NCI-H187 (cell line): ENCODE measurements at regions not wholly inside any gene's neighbourhood (a gene's known extent, or its start where the extent isn't known, plus 50 kb on each side); places are given as distances from the start of the nearest gene placed in this dataset.
"Not testable (repeated sequence)": the region's sequence is repeated elsewhere in the genome, so short reads cannot be mapped to it uniquely, and the experiment has no call there.

Experiments
- DNase-seq, 2 experiments: peaks; one replicate each; lab custom pipeline; 2025; lab: John Stamatoyannopoulos, UW

DNA sequence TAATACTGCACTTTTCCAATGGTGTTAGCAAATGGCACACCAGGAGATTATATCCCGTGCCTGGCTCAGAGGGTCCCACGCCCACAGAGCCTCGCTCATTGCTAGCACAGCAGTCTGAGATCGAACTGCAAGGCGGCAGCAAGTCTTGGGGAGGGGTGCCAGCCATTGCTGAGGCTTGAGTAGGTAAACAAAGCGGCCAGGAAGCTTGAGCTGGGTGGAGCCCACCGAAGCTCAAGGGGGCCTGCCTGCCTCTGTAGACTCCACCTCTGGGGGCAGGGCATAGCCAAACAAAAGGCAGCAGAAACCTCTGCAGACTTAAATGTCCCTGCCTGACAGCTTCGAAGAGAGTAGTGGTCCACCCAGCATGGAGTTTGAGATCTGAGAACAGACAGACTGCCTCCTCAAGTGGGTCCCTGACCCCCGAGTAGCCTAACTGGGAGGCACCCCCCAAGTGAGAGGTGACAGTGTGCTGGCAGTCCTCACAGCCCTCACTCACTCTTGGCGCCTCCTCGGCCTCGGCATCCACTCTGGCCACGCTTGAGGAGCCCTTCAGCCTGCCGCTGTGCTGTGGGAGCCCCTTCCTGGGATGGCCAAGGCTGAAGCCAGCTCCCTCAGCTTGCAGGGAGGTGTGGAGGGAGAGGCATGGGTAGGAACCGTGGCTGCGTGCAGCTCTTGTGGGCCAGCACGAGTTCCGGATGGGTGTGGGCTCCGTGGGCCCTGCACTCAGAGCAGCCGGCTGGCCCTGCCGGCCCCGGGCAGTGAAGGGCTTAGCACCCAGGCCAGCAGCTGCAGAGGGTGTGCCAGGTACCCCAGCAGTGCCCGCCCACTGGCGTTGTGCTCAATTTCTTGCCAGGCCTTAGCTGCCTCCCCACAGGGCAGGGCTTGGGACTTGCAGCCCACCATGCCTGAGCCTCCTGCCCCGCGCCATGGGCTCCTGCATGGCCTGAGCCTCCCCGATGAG is 188.0 kb downstream of the MMUT start:
- DNase-seq: not testable (repeated sequence)

DNA sequence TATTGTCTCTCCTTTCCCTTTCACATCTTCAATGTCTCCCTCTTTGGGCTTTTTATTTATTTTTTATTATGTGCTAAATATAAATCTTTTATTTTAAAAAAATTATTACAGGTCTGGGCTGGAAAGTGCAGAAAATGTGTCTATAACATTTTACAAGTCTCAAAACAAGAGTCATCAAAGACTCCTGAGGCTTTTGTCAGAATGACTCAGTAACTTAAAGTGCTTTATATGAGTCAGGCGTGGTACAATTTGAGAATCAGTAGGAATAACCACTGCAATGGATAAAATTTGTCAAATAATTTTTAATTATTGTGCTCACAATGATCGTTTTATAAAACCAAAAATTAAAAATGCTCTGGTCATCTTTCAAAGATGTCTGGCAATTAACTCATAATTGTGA is 193.9 kb downstream of the MMUT start:
- no peak for DNase-seq

DNA sequence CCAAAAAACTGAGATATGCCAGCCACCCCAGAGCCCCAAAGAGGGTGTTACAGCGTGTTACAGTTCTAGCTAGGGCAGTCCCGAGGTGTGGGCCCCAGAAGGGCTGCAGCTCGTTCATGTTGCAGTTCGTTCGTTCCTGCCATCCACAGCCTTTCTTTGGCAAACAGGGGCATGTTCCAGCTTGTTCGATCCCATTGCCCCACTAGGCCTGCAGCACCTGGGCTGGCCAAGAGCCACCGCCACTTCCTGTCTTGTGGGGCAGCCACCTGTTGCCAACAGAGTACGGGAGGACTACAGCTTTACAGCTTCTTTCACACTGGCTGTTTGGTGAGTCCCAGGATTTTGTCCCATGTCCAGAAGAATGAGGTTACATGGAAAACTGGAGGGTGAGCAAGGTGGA is 198.1 kb downstream of the MMUT start:
- DNase-seq: no peak

DNA sequence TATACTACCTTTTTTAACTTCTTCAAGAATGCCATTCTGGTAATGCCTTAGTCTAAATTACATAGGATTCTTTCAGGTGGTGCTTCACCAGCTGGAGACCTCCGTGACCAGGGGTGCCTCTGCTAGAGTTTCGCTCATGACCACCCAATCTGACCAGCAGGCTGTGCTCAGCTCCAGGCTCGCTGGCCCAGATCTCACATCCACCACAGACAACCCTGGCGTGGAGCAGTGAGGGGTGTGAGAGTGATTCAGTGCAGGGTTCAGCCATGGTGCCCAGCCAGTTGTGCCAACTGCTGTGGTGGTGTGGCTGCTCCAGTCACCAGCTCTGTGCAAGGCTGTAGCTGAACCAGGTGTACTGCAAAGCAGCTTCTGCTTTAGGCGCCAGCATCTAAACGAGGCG is 198.6 kb downstream of the MMUT start:
- DNase-seq: no peak

DNA sequence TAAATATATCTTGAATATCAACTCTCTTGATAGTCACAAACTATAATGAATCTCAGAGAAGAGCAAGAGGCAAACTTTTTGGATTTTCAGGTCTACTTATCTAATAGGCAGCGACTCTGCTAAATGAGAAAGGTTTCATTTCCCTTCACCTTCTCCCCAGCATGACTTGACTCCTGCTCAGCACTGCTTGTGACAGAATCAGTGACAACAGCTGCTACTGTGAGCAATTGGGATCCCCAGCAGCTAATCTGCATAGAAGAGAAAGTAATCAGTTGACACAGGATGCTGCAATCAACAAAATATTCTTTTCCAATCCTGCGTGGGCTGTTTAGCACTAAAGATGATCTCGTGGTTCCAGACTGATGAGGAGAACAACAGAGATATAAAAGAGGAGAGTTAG is 205.5 kb downstream of the MMUT start:
- no peak for DNase-seq

DNA sequence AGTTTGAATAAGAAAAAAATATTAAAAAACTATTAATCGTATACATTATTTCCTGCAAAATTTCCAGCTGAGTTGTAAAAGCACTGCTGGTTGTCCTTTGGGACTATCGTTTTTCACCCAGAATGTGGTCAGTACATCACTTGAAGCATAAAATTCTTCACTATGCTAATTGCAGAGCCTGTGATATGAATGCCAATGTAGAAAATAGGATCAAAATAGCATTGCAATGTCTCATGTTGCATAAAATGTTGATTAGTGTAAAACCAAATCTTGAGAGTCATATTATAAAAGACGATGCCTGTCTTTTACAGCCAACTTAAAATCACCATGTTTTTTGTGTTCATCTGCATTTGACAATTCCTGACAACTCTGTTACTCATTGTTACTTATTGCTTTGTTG is 207.7 kb downstream of the MMUT start:
- DNase-seq: no peak

DNA sequence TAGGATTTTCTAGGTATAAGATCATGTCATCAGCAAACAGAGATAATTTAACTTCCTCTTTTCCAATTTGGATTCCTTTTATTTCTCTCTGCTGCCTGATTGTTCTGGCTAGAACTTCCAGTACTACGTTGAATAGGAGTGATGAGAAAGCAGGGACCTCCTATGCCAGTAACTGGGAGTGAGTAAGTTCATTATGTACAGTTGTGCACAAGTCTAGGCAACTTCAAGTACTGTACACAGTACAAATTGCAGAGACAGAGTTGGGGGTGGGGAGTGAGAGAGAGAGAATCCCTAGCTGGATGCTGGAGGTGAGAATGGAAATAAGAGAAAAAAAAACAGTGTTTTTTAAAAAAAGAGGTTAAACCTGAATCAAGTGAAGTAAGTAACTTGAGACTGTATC is 210.2 kb downstream of the MMUT start:
- no peak for DNase-seq

DNA sequence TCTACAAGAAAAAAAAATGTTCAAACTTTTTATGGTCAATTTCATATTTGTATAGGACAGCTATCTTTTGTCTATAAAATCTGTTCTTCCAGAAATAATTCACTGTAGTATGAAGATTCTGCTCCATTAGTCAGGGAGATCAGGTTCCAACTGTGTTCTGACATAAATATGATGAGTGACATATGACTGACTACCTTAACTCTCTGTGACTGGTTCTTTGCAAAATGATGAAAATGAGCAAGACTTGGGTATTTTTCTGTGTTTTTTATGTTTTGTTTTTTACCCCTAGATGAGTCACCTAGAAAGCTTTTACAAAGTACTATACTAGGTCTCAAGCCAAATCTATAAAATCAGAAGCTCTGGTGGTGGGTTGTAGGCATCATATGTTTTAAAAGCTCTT is 229.6 kb downstream of the MMUT start:
- no peak for DNase-seq

DNA sequence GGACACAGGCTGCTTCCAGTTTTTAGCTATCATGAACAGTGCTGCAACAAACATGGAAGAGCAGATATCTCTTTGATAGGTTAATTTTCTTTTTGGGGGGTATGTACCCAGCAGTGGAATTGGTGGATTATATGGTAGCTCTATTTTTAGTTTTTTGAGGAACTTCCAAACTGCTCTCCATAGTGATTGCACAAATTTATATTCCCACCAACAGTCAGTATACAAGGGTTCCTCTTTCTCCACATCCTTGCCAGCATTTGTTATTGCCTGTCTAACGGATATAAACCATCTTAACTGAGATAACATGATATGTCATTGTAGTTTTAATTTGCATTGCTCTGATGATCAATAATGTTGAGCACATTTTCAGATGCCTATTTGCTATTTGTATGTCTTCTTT is 237.6 kb downstream of the MMUT start:
- DNase-seq: no peak

DNA sequence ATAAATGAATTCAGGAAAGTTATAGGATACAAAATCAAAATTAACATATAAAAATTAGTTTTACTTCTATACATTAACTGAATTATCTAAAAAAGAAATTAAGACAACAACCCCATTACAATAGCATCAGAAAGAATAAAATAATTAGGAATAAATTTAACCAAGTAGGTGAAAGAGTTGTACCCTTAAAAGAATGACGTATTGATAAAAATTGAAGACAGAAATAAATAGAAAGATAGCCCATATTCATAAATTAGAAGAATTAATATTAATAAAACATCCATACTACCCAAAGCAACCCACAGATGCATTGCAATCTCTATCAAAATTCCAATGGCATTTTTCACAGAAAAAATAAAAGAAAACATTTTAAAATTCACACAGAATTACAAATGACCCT is 242.8 kb downstream of the MMUT start:
- DNase-seq: no peak

DNA sequence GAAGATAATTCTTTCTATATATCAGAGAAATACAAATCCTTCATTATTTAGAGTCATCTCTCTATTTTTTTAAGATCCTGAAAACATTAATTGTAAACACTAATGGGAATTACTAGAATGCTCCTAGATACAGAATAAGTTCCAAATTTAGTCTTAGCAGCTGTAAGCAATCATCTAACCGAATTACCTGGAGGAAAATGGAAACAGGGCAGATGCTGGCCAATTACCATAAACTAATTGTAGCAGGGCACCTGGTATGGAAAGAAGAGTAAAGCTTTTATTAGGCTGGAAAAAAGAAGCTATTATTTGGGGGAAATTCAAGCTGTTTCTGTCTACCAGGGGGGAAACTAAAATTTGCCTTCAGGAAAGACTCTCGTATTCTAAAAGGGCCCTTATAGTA is 257.5 kb downstream of the MMUT start:
- DNase-seq: no peak

DNA sequence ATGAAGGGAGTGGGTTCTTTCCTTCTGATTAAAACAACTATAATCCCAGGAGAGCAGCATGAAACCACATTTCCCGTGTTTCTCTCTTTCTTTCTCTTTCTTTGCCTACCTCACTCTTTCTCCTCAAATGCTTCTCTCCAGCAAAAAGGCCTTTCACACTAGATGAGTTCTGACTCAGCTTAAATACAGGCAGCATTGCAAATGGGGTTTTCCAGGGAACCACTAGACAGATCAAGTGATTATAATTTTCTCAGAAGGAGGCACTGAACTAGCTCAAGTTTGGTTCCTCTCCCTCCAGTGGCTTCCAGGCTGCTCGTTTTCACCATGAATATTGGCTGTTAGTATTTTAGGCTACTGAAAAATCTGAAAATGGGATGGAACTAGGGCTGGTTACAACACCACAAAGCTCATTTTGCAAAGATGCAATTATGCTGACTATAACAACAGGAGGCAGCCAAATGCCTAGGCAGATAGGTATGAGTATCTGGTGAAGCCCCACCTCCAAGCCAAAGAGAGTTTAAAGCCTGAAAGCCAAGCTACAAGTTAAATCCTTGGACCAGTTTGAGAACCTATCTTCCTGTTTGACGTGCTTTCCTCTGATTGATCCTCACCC is 260.0 kb downstream of the MMUT start:
- DNase-seq: no peak

DNA sequence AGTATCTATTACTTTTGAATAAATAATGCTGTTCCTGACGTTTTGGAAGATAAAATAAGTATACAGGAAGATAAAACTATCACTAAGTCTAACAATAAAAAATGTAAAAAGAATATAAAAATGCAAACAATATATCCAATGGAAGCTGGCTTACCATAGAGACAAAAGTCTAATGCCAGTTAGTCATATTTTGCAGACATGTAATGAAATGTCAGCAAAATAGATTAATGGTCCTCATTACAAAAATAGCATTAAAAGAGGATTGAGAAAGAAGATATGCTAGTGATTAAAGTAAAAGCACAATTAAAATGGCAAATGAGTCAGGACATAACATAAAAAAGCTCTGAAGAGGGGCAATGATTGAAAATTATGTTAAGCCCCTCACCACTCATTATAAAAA is 265.0 kb downstream of the MMUT start:
- no peak for DNase-seq

DNA sequence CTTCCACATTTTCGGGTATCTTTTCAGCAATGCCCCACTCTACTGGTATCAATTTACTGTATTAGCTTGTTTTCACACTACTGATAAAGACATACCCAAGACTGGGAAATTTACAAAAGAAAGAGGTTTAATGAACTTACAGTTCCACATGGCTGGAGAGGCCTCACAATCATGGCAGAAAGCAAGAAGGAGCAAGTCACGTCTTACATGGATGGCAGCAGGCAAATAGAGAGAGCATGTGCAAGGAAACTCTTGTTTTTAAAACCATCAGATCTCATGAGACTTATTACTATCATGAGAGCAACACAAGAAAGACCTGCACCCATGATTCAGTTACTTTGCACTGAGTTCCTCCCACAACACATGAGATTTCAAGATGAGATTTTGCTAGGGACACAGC is 300.7 kb downstream of the MMUT start:
- DNase-seq: not testable (repeated sequence)

DNA sequence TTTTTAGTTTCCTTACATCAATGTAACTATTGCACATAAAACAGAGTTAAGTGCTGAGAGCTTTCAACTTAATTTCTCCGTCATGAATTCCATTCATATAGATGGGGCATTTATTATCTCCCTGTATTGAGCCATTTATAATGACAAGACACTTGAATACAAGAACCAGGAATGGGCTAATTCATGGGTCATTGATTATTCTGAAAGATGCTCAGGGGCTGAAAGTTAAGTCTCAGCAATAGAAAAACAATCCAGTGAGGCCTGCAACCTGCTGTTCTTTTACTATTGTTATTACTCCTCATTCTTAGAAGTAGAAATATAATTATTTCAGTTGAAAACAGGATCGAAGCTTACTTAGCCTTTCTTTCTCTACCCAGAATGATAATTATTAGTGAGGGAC is 307.7 kb downstream of the MMUT start:
- no peak for DNase-seq

DNA sequence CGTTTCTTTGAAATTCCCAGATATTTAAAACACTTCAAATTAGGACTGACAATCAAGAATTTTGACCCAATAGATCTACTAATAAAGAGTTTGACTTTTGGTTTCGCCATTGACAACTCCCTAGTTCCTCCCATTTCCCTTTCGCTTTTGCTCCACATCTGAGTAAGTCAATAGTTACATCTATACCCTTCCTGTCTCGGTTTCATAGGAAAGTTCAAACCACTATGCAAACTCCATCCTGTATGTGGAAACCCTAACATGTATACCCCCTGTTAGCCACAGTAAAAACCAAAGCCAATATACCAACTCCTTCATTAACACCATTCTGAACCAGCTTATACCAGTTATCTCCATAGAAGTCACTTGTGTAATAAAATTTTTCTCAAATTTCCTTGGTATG is 311.1 kb downstream of the MMUT start:
- no peak for DNase-seq

DNA sequence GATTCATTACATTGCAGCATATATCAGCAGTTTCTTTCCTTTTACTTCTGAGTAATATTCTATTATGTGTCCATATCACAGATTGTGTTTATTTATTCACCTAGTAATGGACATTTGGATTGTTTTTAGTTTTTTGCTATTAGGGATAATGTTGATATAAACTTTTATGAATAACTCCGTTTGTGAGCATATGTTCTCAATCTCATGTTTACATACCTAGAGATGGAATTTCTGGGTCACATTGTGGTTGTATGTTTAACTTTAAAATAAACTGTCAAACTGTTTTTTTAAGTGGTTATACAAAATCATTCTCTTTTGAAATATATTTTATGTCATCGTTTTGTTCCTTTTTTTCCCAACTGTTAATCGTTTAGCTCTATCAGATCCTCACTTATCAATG is 311.6 kb downstream of the MMUT start:
- no peak for DNase-seq

DNA sequence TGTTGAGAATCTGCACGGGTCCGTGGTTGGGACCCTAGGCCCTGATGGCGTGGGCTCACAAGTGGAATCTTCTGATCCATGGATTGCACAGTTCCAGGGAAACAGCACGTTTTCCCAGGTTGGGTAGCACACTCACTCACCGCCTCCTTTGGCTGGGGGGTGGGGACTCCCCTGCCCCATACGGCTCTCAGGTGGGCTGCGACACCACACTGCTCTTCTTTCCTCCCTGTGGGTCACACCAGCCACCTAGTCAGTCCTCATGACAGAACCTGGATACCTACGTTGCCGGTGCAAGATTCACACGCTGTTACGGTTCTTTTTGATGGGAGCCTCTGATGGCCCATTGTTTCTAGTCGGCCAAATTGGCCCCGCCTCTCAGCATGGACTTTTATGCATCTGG is 312.0 kb downstream of the MMUT start:
- no peak for DNase-seq

DNA sequence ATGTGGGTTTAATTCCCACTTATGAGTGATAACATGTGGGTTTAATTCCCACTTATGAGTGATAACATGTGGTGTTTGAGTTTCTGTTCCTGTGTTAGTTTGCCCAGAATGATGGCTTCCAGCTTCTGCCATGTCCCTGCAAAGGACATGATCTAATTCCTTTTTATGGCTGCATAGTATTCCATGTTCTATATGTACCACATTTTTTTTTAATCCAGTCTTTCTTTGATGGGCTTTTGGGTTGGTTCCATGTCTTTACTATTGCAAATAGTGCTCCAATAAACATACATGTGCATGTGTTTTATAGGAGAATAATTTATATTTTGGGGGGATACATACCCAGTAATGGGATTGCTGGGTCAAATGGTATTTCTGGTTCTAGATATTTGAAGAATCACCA is 317.8 kb downstream of the MMUT start:
- DNase-seq: no peak

DNA sequence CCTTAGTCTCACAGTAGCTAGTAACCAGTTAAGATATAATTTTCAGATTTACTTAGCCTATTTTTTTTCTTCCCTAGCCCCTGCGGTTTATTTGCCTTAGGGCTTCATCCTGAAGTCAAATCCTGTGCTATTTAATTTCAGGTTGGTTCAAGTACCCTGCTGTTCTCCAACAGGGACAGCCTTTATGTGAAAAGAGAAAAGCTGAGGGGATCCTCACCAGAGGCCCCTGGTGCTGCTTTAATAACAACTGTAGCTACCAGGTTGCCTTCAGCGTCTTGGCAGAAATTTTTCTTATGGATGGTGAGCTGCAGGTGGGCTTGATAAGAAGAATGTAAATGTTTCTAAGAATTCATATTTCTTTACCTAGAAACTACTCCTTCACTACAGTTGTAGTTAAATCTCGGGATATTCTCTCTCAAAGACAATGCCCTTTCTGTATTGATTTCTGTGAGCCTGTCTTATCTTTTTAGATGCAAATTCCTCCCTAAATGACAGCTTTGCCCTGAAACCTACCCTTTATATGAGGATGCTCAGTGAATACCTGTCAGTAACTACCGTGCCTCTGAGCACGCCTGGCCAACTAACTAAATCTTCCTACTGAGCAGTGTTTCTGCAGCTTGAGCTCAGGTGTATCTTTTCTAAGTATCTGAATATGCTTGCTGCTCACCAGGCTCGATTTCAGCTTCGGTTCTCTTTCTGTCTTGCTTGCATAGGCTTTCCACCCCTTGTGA is 320.5 kb downstream of the MMUT start:
- no peak for DNase-seq

DNA sequence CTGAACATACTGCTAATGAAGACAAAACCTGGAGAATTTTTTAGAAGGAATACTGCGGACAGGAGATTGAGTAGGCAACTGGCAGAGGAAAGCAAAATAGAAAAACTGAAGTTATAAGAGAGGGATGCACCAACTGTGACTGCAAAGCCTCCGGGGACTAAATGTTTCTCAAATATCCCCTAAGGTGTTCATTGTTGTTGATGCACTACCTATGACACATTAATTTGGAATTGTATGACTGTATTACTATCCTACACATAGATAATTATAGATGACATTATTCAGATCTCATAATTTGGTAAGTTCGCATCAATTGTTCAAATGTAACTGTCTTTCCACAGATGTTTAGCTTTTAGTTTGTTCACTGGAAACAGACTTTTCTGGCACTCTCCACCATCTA is 341.1 kb downstream of the MMUT start:
- no peak for DNase-seq

DNA sequence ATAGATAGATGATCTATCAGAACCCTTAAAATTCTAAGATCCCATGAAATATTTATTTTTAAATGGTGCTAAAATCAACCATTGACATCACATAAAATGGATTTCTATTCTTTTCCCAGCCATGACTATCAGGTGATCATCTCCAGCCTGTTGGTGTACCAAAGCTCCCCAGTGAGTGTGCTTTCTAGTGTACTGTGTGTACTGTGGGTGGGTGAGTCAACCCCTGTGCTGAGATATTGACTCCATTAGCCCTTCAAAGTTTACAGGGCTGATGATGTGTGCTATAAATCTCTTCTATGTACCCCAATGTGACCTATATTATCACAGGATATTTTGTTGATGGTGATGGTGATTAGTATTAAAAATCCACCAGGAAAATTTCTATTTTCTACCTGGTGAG is 344.6 kb downstream of the MMUT start:
- DNase-seq: no peak

DNA sequence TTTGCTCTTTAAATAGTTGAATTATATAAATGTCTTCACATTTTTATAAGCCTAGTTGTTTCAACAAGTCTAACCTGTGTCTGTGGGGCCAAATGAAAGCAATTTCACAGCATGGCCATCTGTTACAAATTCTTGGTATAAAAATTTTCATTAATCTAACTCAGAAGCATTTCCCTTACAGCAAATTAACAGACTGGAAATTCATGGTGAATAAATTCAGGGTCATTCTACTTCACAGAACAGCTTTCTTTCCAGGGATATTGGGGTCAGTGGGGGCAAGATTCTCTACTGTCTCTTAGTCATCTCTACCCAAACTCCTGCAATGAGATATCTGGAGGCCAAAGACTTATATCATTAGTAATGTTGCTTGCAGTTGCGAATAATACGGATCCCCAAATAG is 352.1 kb downstream of the MMUT start:
- no peak for DNase-seq
